Adipocyte (in vitro differentiated cells): ENCODE measurements at regions not wholly inside any gene's neighbourhood (a gene's known extent, or its start where the extent isn't known, plus 50 kb on each side); places are given as distances from the start of the nearest gene placed in this dataset.
A peak's percentile ranks its signal among the peaks of the same experiment; 100 is the strongest.

Experiments used
- DNase-seq: peaks from one replicate; pipeline ENCODE4 v3.0.0-alpha.2; 2015; ENCODE audit warnings: low read depth
- H3K27me3 ChIP-seq: replicated peaks from 2 replicates; pipeline ENCODE4 v1.7.0; 2013; ENCODE audit warnings: mild to moderate bottlenecking, low read length, moderate library complexity; ENCODE audit not compliant: control insufficient read depth, insufficient read depth
- H3K36me3 ChIP-seq: 2 replicates; pipeline ENCODE4 v1.7.0; 2013; ENCODE audit warnings: low read length, mild to moderate bottlenecking, moderate library complexity; ENCODE audit not compliant: control insufficient read depth, insufficient read depth, severe bottlenecking
- H3K4me1 ChIP-seq: 2 replicates; pipeline ENCODE4 v1.7.0; 2013; ENCODE audit warnings: mild to moderate bottlenecking, low read length, moderate library complexity; ENCODE audit not compliant: control insufficient read depth, insufficient read depth
- H3K4me3 ChIP-seq: 2 replicates; pipeline ENCODE4 v1.7.0; 2013; ENCODE audit warnings: mild to moderate bottlenecking, low read length, moderate library complexity
- H3K9ac ChIP-seq: 2 replicates; pipeline ENCODE4 v1.7.0; 2013; ENCODE audit warnings: mild to moderate bottlenecking, low read length, moderate library complexity
- H3K9me3 ChIP-seq: 2 replicates; pipeline ENCODE4 v1.7.0; 2013; ENCODE audit warnings: mild to moderate bottlenecking, low read length, moderate library complexity; ENCODE audit not compliant: control insufficient read depth

- DNase-seq = peak; percentile 49
- no peak overlapping the region for H3K9ac ChIP-seq
- peaks cover 18% of the 10 kb centered on the region for H3K4me1 ChIP-seq
- no peaks in the 10 kb centered on the region for H3K36me3 ChIP-seq
- H3K9me3 ChIP-seq = no peaks in the 10 kb centered on the region
- H3K4me3 ChIP-seq = peak overlapping the region; percentile 62
- H3K27me3 ChIP-seq = peaks cover 29% of the 10 kb centered on the region
Observed at GRCh38 chr10:6920072-6921019, 340.3 kb upstream of the PRKCQ start.

GRCh38 chr10:6919077-6919476 is 339.0 kb upstream of the PRKCQ start:
- H3K4me3 ChIP-seq = no peak overlapping the region
- no peaks in the 10 kb centered on the region for H3K36me3 ChIP-seq
- DNase-seq = no peak
- no peaks in the 10 kb centered on the region for H3K9me3 ChIP-seq
- H3K27me3 ChIP-seq = peaks cover 41% of the 10 kb centered on the region
- no peak overlapping the region for H3K9ac ChIP-seq
- peaks cover 14% of the 10 kb centered on the region for H3K4me1 ChIP-seq

GRCh38 chr10:6918305-6918704 is 338.2 kb upstream of the PRKCQ start:
- Histone ChIP-seq H3K9ac (no peak overlapping the region), H3K9me3 (no peaks in the 10 kb centered on the region), H3K4me3 (no peak overlapping the region), H3K4me1 (peaks cover 13% of the 10 kb centered on the region), H3K27me3 (peaks cover 47% of the 10 kb centered on the region), H3K36me3 (no peaks in the 10 kb centered on the region)
- no peak for DNase-seq

- DNase-seq = peak; percentile 4
- Histone ChIP-seq H3K4me3 (no peak overlapping the region), H3K9me3 (no peaks in the 10 kb centered on the region), H3K27me3 (peaks cover 47% of the 10 kb centered on the region), H3K9ac (no peak overlapping the region), H3K4me1 (peaks cover 22% of the 10 kb centered on the region), H3K36me3 (no peaks in the 10 kb centered on the region)
Observed at GRCh38 chr10:6917125-6917524, 337.0 kb upstream of the PRKCQ start.

GRCh38 chr10:6916601-6917000 is 336.5 kb upstream of the PRKCQ start:
- H3K9me3 ChIP-seq = no peaks in the 10 kb centered on the region
- no peak overlapping the region for H3K9ac ChIP-seq
- H3K4me3 ChIP-seq = no peak overlapping the region
- no peak for DNase-seq
- H3K27me3 ChIP-seq = peaks cover 47% of the 10 kb centered on the region
- H3K4me1 ChIP-seq = peaks cover 22% of the 10 kb centered on the region
- no peaks in the 10 kb centered on the region for H3K36me3 ChIP-seq

DNA sequence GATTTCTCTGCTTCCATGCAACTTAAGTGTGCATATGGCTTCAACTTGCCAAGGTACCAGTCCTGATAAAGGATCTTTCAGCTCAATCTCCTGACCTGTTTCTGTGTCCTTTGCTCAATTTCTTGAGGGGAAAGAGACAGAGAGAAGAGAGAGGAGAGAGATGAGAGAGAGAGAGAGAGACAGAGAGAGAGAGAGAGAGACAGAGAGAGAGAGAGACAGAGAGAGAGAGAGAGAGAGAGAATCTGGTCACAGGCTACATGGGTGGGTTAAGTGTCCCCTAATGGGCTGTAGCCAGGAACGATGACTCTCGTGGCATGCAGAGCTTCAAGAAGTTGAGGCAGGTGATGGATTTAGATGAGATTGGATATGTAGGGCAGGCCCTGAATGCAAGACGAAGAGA is 335.2 kb upstream of the PRKCQ start:
- H3K9me3 ChIP-seq = no peaks in the 10 kb centered on the region
- no peak overlapping the region for H3K9ac ChIP-seq
- peaks cover 47% of the 10 kb centered on the region for H3K27me3 ChIP-seq
- peaks cover 19% of the 10 kb centered on the region for H3K4me1 ChIP-seq
- no peak for DNase-seq
- H3K4me3 ChIP-seq = no peak overlapping the region
- H3K36me3 ChIP-seq = no peaks in the 10 kb centered on the region

- H3K4me1 ChIP-seq = peaks cover 12% of the 10 kb centered on the region
- no peak overlapping the region for H3K4me3 ChIP-seq
- no peak overlapping the region for H3K9ac ChIP-seq
- peaks cover 37% of the 10 kb centered on the region for H3K27me3 ChIP-seq
- no peaks in the 10 kb centered on the region for H3K36me3 ChIP-seq
- H3K9me3 ChIP-seq = peaks cover 4% of the 10 kb centered on the region
- peak; percentile 13 for DNase-seq
Observed at GRCh38 chr10:6912929-6913328, 332.9 kb upstream of the PRKCQ start.

- H3K36me3 ChIP-seq = no peaks in the 10 kb centered on the region
- H3K9ac ChIP-seq = no peak overlapping the region
- DNase-seq = peak; percentile 55
Observed at GRCh38 chr10:6912424-6912823, 332.3 kb upstream of the PRKCQ start.

DNA sequence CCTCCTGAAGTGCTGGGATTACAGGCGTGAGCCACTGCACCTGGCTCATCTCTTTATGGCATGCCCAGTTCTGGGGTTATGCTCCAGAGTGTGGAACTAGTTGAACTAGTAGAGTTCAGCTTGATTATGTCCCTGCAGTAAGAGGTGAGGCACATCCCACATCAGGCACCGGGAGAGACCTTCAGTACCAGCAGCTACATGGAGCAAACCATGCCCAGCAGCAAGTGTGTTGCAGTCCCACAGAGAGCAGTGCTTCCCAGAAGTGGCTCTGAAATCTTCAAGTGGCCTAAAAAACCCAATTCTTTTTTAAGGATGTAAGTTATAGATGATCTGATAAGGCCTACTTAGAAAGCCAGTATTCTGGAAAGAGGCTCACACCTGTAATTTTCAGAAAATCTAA is 331.9 kb upstream of the PRKCQ start:
- DNase-seq = no peak

More at GRCh38 chr10:6912424-6912823, 332.3 kb upstream of the PRKCQ start:
- H3K9me3 ChIP-seq = peaks cover 4% of the 10 kb centered on the region
- H3K27me3 ChIP-seq = peaks cover 34% of the 10 kb centered on the region
- no peak overlapping the region for H3K4me3 ChIP-seq
- peaks cover 11% of the 10 kb centered on the region for H3K4me1 ChIP-seq

DNA sequence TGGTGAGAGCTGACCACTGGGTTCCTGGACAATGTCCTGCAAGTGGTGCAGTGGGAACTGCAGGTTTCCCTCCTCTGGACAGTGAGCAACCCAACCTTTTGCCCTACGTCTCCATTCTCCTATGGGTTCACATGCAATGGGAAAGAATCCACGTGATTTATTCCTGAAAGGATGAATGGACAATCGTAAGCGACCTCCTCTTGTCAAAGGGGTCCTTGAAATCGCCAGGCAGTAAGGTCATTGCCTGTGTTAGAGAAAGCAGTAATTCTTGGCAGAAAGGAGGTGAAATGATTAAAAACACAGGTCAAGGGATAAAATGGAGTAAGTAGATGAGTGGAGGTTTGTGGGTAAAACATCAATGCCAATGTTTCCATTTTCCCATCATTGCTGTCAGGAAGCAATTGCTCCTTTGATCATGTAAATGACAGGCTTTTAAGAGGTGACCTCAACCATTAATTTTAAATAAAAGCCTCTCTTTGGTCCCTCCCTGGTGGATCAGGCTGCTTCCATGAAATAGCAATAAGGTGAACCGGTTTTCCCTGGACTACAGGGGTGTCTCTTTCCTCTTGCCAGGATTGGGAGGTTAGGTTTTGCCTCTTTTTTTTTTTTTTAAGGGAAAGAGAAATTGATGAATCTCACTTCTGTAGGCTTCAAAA is 330.0 kb upstream of the PRKCQ start:
- no peaks in the 10 kb centered on the region for H3K36me3 ChIP-seq
- no peak for DNase-seq
- H3K4me1 ChIP-seq = peaks cover 9% of the 10 kb centered on the region
- H3K9ac ChIP-seq = no peak overlapping the region
- no peak overlapping the region for H3K4me3 ChIP-seq
- peaks cover 14% of the 10 kb centered on the region for H3K27me3 ChIP-seq
- H3K9me3 ChIP-seq = peaks cover 4% of the 10 kb centered on the region

More for the DNA sequence above, 331.9 kb upstream of the PRKCQ start:
- no peak overlapping the region for H3K9ac ChIP-seq
- peaks cover 4% of the 10 kb centered on the region for H3K9me3 ChIP-seq
- no peak overlapping the region for H3K4me3 ChIP-seq
- peaks cover 34% of the 10 kb centered on the region for H3K27me3 ChIP-seq
- no peaks in the 10 kb centered on the region for H3K36me3 ChIP-seq
- H3K4me1 ChIP-seq = peaks cover 9% of the 10 kb centered on the region

- H3K4me3 ChIP-seq = no peak overlapping the region
- H3K36me3 ChIP-seq = no peaks in the 10 kb centered on the region
- no peak for DNase-seq
- no peak overlapping the region for H3K9ac ChIP-seq
- no peaks in the 10 kb centered on the region for H3K27me3 ChIP-seq
- H3K9me3 ChIP-seq = peaks cover 4% of the 10 kb centered on the region
- peaks cover 7% of the 10 kb centered on the region for H3K4me1 ChIP-seq
Observed at GRCh38 chr10:6907877-6908530, 327.9 kb upstream of the PRKCQ start.
